GM04503 (cell line): ENCODE measurements at regions not wholly inside any gene's neighbourhood (a gene's known extent, or its start where the extent isn't known, plus 50 kb on each side); places are given as distances from the start of the nearest gene placed in this dataset.

ENCODE experiments used
- DNase-seq: peaks from one replicate; pipeline ENCODE4 v3.0.0-alpha.2; 2012; ENCODE audit warnings: low read depth

DNA sequence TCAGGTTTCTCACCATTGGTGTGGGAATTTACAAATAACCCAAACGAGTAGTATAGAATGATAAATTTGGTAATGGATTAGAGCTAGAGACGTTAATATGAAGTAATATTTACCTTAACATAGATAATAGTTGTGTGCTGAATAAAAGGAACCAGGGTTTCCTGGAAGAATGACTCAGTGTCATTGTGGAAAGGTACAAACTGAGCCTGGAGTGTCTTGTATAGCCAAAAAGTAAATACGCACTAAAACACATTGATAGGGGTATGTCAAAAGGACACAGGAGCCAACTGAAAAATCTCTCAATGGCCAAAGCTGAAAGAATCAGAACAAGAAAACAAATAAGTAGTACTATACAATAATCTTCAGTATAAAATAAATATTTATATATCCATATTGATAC, 363.5 kb downstream of the SLCO4C1 start:
- DNase-seq, result no peak

DNA sequence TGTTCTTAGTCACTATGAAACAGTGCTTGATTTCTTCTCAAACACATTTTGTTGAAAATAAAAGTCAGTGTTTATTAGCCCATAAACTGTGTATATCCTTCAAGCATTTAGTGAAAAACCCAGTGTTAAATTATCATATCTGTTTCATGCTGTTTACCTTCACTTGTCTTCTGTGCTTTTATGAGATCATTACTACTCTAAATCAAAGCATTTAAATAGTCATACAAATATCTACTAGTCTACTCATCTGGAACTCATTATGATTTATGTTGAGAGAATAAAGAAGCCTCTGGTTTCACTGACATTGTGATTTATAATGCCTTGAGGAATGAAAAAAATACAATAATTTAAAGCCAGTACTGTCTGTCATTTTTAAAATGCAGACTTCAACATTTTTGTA, 366.5 kb downstream of the SLCO4C1 start:
- DNase-seq, result no peak

DNA sequence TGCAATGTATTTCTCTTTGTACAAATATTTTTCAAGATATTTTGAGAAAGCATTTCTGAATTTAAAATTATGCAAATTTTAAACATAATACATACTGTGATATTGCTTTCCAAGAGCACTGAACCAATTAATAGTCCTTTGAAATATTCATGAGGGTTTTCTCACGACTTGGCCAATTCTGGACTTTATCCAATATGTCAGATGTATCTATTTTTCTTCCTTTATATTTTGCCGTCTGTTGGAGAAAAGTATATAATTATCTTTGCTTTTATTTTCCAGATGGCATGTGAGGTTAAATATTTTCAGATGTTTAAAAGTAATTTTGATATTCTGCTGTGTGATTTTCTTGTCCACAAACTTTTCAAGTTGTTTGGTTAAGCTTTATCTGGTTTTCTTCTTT, 378.9 kb downstream of the SLCO4C1 start:
- no peak for DNase-seq

DNA sequence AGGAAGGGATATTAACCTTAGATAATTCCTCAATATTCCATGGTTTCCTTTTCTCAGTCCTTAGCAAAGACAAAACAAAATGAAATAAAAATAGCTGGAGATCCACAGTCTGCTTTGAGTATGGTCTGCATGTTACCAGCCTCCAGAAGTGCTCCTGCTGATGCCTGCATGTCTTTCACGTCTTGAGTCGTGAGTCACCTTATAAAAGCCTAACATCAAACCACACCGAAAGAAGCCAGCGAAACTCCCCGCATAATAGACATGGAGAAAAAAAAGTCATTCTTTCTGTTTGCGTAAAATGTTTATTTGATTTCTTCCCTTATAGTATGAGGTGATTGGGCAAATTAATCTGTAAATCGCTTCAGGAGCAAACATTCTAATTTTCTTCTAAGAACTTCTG, 380.5 kb downstream of the SLCO4C1 start:
- DNase-seq, result no peak

DNA sequence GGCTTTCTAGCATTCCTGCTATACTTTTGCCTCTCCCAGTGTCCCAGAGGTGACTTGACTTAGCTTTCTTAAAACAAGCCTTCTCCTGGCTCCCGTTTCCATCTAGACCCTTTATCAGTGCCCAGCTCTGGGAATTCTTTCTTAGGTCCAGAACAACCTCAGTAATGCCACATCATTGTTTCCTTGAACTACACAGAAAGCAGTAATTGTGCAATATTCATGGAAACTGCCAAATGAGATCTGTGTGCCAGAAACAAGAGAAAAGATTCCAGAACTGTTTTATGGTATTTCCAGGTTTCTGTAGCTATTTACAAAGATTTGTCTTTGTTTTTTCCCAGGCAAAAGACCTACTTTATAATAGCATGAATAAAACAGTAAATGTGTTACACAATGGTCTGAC, 391.3 kb downstream of the SLCO4C1 start:
- DNase-seq, result peak; percentile 32

DNA sequence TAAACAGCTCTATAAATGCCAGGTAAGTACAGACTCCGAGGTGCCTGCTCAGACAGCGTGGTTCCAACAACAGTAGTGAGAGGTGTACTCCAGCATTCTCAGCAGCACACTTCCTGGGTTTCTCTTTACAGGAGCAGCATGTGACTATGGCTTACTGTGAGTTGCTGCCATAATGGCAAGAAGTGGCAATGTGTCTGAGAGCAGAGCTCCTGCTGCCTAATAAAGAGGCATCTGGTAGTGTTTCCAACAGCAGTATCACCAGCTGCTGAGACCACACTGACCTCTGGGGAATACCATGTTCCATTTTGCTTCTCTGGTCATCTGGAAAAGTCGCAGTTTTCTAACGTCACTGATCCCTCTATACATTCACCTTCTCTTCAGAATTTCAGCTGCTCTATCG, 398.2 kb downstream of the SLCO4C1 start:
- DNase-seq, result no peak

DNA sequence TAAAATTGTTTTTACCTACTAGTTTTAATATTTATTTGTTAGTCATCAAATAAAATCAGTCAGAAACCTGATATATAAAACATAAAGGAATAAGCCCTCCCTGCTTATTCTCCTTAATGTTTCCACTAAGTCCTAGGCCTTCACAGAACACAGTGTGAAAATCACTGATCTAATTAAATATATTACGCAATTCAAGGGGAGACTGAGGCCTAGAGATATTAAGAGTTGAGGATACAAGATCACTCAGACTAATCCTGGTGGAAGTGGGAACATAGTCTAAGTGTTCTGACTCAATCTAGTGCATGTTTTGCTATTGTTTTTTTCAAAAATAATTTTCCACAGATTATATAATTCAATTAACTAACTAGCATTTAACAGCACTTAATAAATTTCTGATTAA, 401.1 kb downstream of the SLCO4C1 start:
- no peak for DNase-seq

DNA sequence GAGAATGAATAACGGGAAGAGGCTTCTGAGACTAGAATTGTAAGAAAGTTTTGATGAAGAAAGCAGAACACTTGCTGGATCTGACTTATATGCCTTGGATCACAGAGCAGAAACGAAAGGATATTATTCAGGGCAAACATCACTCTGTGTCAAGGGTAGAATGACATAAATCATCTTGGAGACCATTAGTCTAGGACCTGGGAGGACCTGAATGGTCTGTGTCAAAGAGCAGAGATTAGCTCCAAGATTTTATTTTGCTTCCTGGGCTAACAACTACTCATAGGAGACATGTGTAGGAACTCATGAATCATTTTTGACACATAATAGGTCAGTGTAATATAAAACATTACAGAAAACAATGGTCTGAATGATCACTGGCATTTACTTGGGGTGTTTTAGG, 417.9 kb downstream of the SLCO4C1 start:
- DNase-seq, result no peak

DNA sequence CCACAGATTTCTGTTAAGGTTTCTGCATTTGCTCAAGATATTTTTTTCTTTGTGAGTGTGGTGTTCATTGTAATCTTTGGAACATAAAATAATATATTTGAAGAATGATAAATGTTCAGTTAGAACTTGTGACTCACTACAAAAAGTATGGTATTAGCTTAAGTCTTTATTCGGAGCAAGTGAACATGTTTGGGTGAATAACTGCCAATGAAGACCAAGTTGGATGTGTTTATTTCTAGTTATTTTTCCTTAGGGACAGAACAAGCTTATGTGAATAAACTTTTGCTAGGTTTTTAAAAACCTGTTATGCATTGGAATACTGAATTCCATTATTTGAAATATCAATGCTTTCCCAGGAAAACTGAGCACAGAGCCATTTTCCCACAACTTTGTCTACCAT, 418.6 kb downstream of the SLCO4C1 start:
- no peak for DNase-seq

DNA sequence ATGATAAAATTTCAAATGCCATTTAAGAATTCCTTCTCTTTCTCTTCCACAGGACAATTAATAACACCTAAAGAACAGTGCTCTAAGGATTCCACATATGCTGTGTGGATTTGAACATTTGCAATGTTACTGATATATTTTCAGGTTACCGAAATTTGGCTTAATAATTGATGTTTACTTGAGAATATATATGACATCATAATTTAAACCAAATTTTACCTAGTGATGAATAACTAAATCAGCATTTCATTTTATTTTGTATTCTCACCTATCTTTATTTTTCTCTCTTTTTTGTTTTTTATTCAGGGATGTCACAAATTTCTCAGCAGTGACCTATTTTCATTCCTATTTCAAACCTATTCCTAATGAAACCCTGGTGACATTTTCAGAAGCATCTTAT, 429.6 kb downstream of the SLCO4C1 start:
- DNase-seq, result no peak

DNA sequence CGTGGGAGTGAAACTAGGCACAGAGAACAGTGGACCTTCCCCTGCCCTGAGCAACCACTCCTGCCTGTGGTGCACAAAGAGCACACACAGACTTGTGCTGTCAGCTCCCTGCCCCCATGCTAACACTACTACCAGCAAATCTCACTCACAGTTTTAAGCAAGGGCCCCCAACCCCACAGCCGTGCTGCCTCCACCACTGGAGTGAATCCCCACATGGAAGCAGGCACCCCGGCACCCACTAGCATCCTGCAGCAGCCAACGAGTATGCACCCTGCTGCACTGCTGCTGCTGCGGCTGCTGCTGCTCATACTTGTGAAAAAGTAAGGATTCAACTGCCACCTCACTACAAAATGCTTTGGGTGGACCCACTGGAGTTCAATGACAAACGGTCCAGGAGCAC, 435.5 kb downstream of the SLCO4C1 start:
- no peak for DNase-seq

DNA sequence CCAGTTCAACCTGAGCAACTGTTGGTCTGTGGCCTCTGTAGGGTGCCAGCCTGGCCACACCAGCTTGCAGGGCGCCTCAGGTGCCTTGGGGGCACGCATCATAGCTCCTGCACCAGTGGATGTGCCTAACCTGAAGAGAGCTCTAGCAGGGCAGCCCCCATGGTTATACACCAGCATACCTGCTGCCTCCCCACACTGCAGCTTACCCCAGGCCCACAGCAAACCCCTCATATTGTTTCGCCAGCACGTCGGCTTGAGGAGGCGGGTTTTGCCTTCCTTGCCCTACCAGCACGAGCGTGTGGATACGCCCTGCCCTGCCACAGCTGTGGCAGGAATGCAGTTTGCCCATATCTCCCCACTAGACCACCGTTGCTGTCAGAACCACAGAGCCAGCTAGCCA, 435.9 kb downstream of the SLCO4C1 start:
- DNase-seq, result no peak

DNA sequence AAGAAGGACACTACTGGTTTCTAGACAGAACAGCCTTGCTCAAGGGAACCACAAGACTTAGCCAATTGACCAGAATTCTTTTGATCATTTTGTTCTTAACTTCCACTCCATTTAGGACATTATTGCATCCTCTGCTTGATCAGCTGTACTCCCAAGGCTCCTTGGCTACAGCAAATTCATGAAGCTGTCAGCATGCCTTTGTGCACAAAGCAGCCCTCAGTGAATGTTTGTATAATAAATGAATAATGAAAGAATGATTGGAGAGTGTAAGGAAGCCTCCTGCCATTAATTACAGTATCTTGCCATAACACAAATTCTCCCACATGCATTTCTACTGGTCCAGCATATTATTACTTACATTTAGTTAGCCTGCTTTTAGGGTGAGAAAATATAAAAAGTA, 449.6 kb downstream of the SLCO4C1 start:
- no peak for DNase-seq

DNA sequence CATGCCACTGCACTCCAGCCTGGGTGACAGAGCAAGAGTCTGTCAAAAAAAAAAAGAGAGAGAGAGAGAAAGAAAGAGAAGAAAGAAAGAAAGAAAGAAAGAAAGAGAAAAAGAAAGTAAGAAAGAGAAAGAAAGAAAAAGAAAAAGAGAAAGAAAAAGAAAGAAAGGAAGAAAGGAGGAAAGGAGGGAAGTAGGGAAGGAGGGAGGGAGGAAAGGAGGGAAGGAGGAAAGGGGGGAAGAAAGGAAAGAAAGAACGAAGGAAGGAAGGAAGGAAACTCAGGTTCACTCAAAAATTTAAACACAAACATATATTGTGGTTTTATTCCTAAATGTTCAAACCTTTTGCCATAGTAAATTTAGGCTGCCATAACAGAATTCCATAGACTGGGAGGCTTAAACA, 453.0 kb downstream of the SLCO4C1 start:
- DNase-seq, result no peak

DNA sequence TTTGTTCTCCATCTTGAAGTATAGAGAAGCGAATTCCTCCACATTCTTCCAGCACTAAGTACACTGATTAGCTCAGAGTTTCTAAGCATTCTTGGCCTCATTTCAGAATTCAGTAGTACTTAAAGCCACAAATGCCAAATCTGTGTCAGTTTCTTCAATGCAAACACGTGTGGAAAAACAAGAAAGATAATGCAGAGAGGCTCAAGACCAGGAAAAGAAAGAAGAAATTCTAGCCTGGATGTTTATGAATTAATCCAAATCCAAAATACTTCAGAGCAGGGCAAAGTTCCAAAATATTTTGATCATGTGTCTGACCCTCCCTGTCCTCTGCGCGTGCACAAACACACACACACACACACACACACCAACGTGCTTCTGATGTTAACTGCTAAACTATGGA, 457.6 kb downstream of the SLCO4C1 start:
- peak; percentile 1 for DNase-seq

DNA sequence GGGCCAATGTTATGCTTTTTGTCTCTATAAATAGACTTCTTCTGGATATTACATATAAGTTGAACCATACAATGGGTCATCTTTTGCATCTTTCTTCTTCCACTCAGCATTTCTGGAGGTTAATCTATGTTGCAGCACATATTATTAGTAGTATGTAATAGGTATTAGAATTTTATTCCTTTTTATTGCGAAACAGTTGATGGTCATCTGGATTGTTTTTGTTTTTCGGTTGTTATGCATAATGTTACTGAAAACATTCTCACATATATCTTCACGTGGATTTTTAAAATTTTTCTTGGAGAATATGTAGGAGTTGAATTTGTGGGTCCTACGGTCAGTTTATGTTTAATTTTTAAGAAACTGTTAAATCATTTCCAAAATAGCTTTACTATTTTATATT, 466.8 kb downstream of the SLCO4C1 start:
- DNase-seq, result no peak

DNA sequence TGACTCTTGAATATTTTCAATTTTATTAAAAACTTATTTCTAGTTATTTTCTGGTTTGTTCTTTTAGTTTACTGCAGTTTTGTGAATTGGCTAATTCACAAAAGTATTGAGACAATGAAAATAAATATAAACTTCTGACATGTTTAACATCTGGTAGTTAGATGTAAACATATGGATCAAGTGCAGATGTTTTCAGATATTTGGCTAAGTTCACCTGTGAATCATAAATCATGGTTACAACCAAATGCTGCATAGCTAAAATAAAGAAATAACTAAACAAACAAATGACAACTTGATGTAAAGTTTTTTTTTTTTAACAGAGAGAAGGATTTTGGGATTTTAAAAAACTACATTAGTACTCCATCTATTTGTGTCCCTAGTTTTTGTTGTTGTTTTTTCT, 484.6 kb downstream of the SLCO4C1 start:
- DNase-seq, result no peak

DNA sequence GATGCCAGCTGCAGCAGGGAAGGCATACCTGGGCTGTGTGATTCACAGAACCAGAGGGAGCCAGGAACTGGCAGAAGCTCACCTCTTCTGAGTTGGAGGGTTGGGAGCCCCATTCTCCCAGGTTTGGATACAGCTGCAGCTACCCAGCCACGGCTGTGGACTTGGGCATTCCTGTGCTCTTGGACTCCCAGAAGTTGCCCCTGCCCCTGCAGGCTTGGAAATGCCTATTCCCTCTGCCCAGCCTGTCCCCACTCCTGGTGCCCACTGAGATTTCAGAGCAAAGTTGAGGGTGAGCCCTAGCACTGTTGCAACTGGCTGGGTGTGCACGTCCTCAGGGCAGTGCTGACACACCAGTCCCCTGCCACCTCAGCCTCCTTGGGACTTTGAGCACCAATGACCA, 489.7 kb downstream of the SLCO4C1 start:
- DNase-seq, result no peak

DNA sequence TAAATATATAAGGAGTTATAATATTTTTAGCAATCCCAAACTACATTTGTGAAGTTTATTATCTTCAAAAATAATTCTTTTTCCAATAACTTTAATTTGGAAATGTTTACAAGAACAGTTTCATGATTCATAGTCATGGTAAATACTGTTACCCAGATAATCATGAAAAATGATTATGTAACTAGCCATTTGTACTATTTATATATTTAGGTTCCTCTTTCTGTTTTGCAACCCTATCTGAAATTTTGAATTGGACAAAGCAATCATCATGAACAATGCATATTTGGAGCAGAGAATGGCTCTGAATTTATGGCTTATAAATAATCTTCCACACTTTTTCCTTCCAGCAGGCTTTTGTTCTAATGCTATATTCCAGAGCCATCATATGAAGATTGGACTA, 499.7 kb downstream of the SLCO4C1 start:
- DNase-seq, result no peak

DNA sequence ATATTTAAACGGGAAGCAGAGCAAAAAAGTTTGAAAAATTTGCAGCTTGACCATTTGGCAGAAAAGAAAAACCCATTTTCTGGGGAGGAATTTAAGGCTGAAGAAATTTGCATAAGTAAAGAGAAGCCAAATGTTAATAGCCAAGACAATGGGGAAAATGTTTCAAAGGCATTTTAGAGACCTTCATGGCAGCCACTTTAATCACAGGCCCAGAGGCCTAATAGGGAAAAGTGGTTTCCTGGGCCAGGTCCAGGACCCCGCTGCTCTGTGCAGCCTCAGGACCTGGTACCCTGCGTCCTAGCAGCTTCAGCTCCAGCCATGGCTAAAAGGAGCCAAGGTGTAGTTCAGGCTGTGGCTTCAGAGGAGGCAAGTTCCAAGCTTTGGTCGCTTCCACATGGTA, 507.3 kb downstream of the SLCO4C1 start:
- DNase-seq, result no peak

DNA sequence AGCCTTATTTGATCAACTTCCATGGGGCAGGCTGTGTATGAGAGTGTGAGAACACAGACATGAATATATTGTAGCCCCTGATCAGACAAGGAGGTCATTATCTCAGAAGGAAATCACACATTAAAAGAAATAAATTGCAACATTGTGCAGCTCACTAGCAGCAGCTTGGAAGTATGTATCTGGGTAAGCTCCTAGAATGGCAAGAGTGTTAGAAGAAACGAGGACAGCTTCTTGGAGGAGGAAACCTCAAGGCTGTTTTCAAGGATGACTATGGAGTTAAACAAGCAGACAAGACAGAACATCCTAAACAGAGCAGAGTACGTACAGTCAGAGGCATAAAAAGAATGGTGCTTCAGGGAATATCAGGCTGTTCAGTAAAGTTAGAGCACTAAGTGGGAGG, 511.0 kb downstream of the SLCO4C1 start:
- no peak for DNase-seq

DNA sequence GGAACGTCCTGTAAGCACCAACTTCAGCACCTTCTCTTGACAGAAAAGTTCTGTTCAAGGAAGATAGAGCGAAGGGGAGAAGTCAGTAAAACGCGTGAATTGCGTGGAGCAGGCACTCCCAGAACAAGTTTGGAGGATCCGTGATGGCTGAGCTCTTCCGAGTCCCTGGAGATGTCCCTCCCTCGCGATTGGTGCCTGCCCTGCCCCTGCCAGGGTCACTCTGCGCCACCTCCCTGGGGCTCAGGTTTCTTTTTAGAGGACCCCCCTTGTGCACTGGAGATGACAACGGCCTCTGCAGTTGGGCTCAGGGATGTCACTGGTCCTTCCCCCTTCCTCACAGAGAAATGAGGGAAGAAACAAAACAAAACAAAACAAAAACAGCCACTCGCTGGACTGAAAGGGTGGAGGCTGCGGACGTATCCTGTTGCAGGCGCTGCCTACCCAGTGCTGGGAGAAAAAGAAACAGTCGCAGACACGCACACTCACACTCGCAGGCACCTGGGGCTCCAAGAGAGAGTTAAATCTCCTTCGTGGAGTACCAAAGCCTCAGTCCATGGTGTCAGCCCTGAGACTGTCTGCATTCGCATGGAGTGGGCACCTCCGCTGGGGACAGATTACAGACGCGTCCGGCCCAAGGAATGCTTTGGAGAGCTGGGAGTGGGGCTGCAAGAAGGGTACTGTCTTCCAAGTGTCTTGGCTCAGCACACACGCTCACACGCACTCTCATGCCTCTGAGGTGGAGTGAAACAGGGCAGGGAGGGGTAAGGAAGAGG, 512.7 kb downstream of the SLCO4C1 start:
- no peak for DNase-seq

DNA sequence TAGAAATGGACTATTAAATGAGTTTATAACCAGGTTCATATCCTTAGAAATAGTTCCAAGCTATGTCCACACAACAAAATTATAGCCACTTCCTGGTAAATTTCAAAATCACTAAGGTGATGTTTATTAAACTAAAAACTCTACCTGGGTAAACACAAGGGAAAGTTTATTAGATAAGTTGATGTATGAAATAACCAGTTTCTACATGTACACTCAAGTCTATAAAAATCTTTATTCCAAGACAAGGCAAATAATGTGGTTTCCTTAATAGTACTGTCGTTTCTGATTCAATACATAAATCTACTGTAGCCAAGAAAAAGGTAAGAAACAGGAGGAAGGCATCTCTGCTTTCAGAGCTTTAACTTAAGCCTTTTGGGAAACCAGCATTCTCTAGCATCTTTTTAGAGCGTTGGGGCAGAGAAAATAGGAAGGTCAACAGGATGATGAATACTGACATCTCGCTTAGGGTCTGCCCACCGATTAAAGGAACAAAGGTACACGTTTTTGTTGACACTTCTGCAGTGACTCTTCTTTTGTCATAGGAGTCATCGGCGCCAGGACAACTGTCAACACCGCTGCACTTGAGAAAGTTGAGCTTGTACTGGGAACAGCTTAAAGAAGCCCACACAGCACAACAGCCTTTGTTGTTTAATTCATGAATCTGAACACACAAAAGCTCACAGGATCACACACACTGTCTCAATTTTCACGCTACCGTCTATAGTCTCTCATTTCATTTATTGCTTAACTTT, 513.6 kb downstream of the SLCO4C1 start:
- DNase-seq, result no peak

DNA sequence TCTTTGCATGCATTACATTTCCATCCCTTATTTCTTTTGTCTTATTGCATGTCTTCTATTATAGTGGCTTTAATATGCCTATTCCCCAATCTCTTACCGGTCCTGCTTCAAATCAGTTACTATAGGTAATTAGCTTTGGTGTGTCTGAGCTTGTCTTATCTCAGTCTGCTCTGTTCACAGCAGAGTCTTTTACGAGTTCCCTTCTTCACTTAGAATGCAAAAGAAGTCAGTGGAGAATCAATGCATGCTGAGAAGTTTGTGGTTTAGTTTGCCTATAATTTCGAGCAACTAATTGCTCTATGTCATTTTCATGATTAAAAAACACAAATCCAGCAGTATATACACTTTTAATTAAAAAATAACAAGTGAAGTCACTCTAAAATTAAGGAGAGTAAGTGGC, 545.0 kb downstream of the SLCO4C1 start:
- DNase-seq, result no peak
